ENCODE measurements at regions not wholly inside any gene's neighbourhood (a gene's known extent, or its start where the extent isn't known, plus 50 kb on each side); places are given as distances from the start of the nearest gene placed in this dataset.
"Not testable (repeated sequence)": the region's sequence is repeated elsewhere in the genome, so short reads cannot be mapped to it uniquely, and the experiment has no call there.

DNA sequence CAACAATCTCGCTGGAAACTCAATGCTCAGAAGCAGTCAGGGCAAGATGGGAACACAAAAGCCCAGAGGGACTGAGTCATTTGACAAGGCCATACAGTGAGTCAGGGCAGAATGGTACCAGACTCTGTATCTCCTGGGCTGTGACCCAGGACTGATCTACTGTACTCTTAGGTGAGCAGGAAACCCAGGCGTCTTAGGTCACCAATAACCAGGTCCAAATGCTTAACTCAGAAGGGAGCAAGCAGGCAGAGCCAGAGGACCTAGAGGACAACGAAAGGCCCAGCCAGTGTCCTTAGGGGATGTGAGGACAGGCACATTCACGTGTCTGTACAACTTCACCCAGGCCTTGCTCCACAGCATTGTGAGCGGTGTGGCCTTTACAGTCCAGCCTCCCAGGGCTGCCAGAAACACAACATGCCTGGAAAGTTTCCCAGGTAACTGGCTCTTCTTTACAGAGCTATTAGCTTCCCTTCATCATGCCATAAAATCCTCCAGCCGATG lies 69.9 kb downstream of the ARL6IP4 start:
- TF ChIP-seq, protein P1, sequence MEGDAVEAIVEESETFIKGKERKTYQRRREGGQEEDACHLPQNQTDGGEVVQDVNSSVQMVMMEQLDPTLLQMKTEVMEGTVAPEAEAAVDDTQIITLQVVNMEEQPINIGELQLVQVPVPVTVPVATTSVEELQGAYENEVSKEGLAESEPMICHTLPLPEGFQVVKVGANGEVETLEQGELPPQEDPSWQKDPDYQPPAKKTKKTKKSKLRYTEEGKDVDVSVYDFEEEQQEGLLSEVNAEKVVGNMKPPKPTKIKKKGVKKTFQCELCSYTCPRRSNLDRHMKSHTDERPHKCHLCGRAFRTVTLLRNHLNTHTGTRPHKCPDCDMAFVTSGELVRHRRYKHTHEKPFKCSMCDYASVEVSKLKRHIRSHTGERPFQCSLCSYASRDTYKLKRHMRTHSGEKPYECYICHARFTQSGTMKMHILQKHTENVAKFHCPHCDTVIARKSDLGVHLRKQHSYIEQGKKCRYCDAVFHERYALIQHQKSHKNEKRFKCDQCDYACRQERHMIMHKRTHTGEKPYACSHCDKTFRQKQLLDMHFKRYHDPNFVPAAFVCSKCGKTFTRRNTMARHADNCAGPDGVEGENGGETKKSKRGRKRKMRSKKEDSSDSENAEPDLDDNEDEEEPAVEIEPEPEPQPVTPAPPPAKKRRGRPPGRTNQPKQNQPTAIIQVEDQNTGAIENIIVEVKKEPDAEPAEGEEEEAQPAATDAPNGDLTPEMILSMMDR (IDR thresholded peaks at IDR 0.05; ENCODE audit: insufficient read depth, low read length, severe bottlenecking), result no peak
- FAIRE-seq (no peak), DNase-seq (ENCODE audit: low read depth) (peak; percentile 65)
- Histone ChIP-seq H3K4me3 (ENCODE audit: low read depth, low read length) (no peak overlapping the region), H3K36me3 (ENCODE audit: control insufficient read depth, insufficient read depth, low read length) (no peaks in the 10 kb centered on the region), H3K27me3 (ENCODE audit: control insufficient read depth, insufficient read depth, low read length) (no peaks in the 10 kb centered on the region)

DNA sequence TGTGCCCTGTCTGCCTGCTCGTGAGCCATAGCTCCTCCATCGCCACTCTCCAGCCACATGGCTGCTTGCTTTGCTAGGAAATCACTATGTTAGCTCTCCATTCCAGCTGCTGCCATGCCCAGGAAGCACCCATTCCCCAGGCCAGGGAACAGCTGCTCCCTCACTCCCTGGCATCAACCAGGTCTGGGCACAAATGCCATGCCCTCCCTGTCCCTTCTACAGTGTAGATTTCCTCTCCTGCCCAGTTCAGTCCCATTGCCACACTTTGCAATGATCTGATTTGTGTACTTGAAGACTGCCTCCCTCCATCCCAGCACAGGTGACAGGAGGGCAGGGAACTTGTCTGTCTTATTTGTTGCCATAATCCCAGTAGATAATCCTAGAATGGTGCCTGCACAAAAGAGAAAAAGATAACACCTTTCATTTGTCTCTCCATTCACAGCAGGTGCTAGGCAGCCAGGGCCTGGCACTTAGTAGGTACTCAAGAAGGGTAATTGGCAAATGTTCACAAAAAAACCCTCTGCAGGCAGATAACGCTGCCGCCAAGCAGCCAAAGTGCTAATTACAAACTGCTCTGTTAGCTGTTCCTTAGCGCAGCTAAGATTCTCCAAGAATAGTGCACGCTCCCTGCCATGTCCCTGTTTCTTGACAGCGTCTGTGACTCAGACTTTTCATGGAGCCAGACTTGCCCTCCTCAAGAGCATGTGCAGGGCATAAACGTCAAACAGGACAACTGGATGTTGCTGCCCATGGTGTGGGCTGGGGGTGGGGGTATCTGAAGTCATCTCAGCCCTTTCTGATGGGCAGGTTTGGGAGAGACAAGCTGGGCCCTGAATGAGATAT lies 69.1 kb downstream of the ARL6IP4 start:
- Histone ChIP-seq H3K27me3 (ENCODE audit: control insufficient read depth, insufficient read depth, low read length) (no peaks in the 10 kb centered on the region), H3K4me3 (ENCODE audit: low read depth, low read length) (no peak overlapping the region), H3K36me3 (ENCODE audit: control insufficient read depth, insufficient read depth, low read length) (no peaks in the 10 kb centered on the region)
- DNase-seq (ENCODE audit: low read depth), result no peak
- TF ChIP-seq, protein P1 (IDR thresholded peaks at IDR 0.05; ENCODE audit: insufficient read depth, low read length, severe bottlenecking), result no peak
- FAIRE-seq, result no peak

DNA sequence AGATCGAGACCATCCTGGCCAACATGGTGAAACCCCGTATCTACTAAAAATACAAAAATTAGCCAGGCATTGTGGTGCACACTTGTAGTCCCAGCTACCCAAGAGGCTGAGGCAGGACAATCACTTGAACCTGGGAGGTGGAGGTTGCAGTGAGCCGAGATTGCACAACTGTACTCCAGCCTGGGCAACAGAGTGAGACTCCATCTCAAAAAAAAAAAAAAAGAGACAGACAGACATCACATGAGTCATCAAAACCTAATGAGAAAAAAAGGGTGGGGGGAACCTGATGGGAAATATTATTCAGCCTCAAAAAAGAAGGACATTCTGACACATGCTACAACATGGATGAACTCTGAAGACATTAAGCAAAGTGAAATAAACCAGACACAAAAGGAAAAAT lies 67.4 kb downstream of the ARL6IP4 start:
- not testable (repeated sequence) for H3K4me3 ChIP-seq (ENCODE audit: low read depth, low read length); DNase-seq (ENCODE audit: low read depth); FAIRE-seq; H3K27me3 ChIP-seq (ENCODE audit: control insufficient read depth, insufficient read depth, low read length); H3K36me3 ChIP-seq (ENCODE audit: control insufficient read depth, insufficient read depth, low read length)

DNA sequence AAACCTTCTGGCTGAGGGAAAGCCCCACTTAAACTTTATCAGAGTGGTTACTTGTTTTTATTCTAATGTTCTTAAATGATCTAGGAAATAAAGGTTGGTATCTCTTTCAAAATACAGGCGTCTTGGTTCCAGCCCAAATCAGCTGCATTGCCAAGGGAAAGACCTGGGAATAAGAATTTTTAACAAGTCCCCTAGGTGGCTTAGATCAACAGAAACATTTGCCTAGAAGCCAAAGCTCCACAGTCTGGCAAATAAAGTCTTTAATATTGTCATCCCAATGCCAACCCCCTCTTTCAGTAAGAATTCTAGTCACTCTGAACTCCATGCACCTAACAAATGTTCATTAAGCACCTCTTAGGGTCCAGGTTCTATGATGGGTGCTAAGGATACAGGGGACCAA lies 66.8 kb downstream of the ARL6IP4 start:
- TF ChIP-seq, protein P1 (IDR thresholded peaks at IDR 0.05; ENCODE audit: insufficient read depth, low read length, severe bottlenecking), result no peak
- DNase-seq (ENCODE audit: low read depth) (no peak), FAIRE-seq (no peak)
- no peaks in the 10 kb centered on the region for H3K36me3 ChIP-seq (ENCODE audit: control insufficient read depth, insufficient read depth, low read length)
- no peak overlapping the region for H3K4me3 ChIP-seq (ENCODE audit: low read depth, low read length)
- H3K27me3 ChIP-seq (ENCODE audit: control insufficient read depth, insufficient read depth, low read length), result no peaks in the 10 kb centered on the region

DNA sequence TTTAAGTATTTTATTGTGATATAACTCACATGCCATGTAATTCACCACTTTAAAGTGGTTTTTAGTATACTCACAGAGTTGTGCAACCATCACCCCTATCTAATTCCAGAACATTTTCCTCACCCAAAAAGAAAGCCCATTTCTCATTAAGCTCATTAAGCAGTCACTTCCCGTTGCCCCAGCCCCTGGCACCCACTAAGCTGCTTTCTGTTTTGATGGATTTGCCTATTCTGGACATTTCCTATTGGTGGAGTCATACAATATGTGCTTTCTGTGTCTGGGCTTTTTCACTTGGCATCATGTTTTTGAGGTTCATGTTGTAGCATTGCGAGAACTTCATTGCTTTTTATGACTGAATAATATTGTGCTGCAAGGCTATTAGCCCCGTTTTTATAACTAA lies 66.0 kb downstream of the ARL6IP4 start:
- TF ChIP-seq, protein P1 (IDR thresholded peaks at IDR 0.05; ENCODE audit: insufficient read depth, low read length, severe bottlenecking), result no peak
- Histone ChIP-seq H3K4me3 (ENCODE audit: low read depth, low read length) (no peak overlapping the region), H3K36me3 (ENCODE audit: control insufficient read depth, insufficient read depth, low read length) (no peaks in the 10 kb centered on the region), H3K27me3 (ENCODE audit: control insufficient read depth, insufficient read depth, low read length) (no peaks in the 10 kb centered on the region)
- FAIRE-seq, result no peak
- no peak for DNase-seq (ENCODE audit: low read depth)

DNA sequence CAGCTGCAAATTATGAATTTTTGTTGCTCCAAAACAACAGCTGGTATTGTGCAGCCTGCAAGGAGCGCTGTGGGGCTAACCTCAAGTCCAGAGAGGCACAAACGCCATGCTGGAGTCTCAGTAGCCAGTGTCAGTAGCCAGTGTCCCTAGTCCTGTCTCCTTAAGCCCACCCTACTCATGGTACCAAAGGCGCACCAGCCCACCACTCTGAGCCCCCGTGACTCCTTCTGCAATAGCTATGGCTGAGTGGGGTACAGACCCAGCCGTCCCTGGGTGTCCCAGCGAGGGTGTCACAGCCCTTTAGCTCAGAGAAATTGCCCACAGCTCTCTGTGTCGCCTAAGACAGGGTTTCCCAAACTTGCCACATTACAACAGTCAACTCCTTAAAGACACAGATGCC lies 65.2 kb downstream of the ARL6IP4 start:
- TF ChIP-seq, protein P1 (IDR thresholded peaks at IDR 0.05; ENCODE audit: insufficient read depth, low read length, severe bottlenecking), result no peak
- Histone ChIP-seq H3K36me3 (ENCODE audit: control insufficient read depth, insufficient read depth, low read length) (no peaks in the 10 kb centered on the region), H3K4me3 (ENCODE audit: low read depth, low read length) (no peak overlapping the region), H3K27me3 (ENCODE audit: control insufficient read depth, insufficient read depth, low read length) (no peaks in the 10 kb centered on the region)
- FAIRE-seq (no peak), DNase-seq (ENCODE audit: low read depth) (no peak)

Data from bronchial epithelial cell (primary cell).